OCI-LY7 (cell line): ENCODE measurements at regions not wholly inside any gene's neighbourhood (a gene's known extent, or its start where the extent isn't known, plus 50 kb on each side); places are given as distances from the start of the nearest gene placed in this dataset.

Source experiments
- CTCF ChIP-seq: fragments of 200-600 bp; sonication (generic); conservative IDR thresholded peaks from 2 replicates; pipeline ENCODE4 v1.5.1; 2014; ENCODE audit warnings: mild to moderate bottlenecking, antibody characterized with exemption, low read length, moderate library complexity, mixed read lengths
- EZH2phosphoT487 ChIP-seq: fragments of 200-600 bp; sonication (generic); IDR thresholded peaks from 2 replicates; pipeline ENCODE4 v1.6.1; 2018; ENCODE audit warnings: low read depth, borderline replicate concordance, mild to moderate bottlenecking, mixed run types, antibody characterized with exemption, low read length, moderate library complexity, mixed read lengths

GRCh38 chr14:97287956-97288355 lies 490.8 kb downstream of the VRK1 start:
- TF ChIP-seq EZH2phosphoT487 = no peak
- no peak for TF ChIP-seq CTCF
